T-cell (primary cell): ENCODE measurements at regions not wholly inside any gene's neighbourhood (a gene's known extent, or its start where the extent isn't known, plus 50 kb on each side); places are given as distances from the start of the nearest gene placed in this dataset.

ENCODE experiments used
- ATAC-seq, 4 experiments: fragments of 200-7000 bp in 3 of 4; fragments of 150-1000 bp in 1 of 4; cut with Tn5 transposase; replicated peaks in 1 of 4; 1 replicate in 3 of 4; 2 replicates in 1 of 4; pipeline ENCODE4 v1.10.0; 2021; ENCODE audit warnings: moderate library complexity in 3 of 4, mild to moderate bottlenecking in 2 of 4, moderate number of reproducible peaks in 1 of 4
- CTCF ChIA-PET, 2 donors: fragments of 300-600 bp; sonication (Branson Sonifier 250); formaldehyde crosslinking; loops; one replicate each; lab custom pipeline; 2022; ENCODE audit warnings: antibody characterized with exemption in 2 of 2; lab: Charles Lee
- POLR2A ChIA-PET, 2 donors: fragments of 300-600 bp; sonication (Branson Sonifier 250); formaldehyde crosslinking; loops; one replicate each; lab custom pipeline; 2022; ENCODE audit warnings: antibody characterized with exemption in 2 of 2; lab: Charles Lee
- DNase-seq, 35 experiments: peaks; one replicate each; pipeline versions ENCODE4 v3.0.0 to v3.0.0-alpha.2; 2013 to 2023
- H3K27ac ChIP-seq: one replicate; pipeline ENCODE4 v1.5.1; 2013; ENCODE audit warnings: low read length
- H3K27me3 ChIP-seq, 2 experiments: replicated peaks in 1 of 2; 1 replicate in 1 of 2; 2 replicates in 1 of 2; pipeline versions ENCODE4 v1.6.1 to v1.7.0; 2013; ENCODE audit warnings: low read length in 1 of 2, mixed read lengths in 1 of 2; ENCODE audit not compliant: control insufficient read depth in 2 of 2, insufficient read depth in 2 of 2; ENCODE audit errors: extremely low read depth in 1 of 2
- H3K36me3 ChIP-seq, 2 donors: 1 replicate in 1 of 2; 2 replicates in 1 of 2; pipeline versions ENCODE4 v1.6.1 to v1.7.0; 2013; ENCODE audit warnings: low read length in 1 of 2; ENCODE audit not compliant: control insufficient read depth in 2 of 2, insufficient read depth in 1 of 2; ENCODE audit errors: extremely low read depth in 1 of 2
- H3K4me1 ChIP-seq, 2 experiments: 1 replicate in 1 of 2; 2 replicates in 1 of 2; pipeline versions ENCODE4 v1.6.1 to v1.7.0; 2013; ENCODE audit warnings: low read length in 2 of 2, mixed read lengths in 1 of 2; ENCODE audit not compliant: insufficient read depth in 2 of 2, control insufficient read depth in 1 of 2; ENCODE audit errors: extremely low read depth in 1 of 2
- H3K4me3 ChIP-seq, 2 donors: 1 replicate in 1 of 2; 2 replicates in 1 of 2; pipeline versions ENCODE4 v1.5.1 to v1.7.0; 2013; ENCODE audit warnings: mild to moderate bottlenecking in 2 of 2, low read length in 1 of 2, moderate library complexity in 1 of 2; ENCODE audit not compliant: control insufficient read depth in 1 of 2; ENCODE audit errors: extremely low read depth in 1 of 2
- H3K9me3 ChIP-seq: 2 replicates; pipeline ENCODE4 v1.7.0; 2013
- H3K27ac Mint-ChIP-seq, 2 donors: one replicate each; pipeline ENCODE4 v1.8.0; 2020 to 2021; ENCODE audit warnings: mild to moderate bottlenecking in 2 of 2, mixed read lengths in 2 of 2
- H3K27me3 Mint-ChIP-seq, 2 donors: one replicate each; pipeline ENCODE4 v1.8.0; 2021 to 2022; ENCODE audit warnings: mixed read lengths in 2 of 2
- H3K36me3 Mint-ChIP-seq: one replicate; pipeline ENCODE4 v1.8.0; 2021; ENCODE audit warnings: mixed read lengths
- H3K4me1 Mint-ChIP-seq, 3 donors: one replicate each; pipeline ENCODE4 v1.8.0; 2020 to 2022; ENCODE audit warnings: mixed read lengths in 3 of 3, mild to moderate bottlenecking in 1 of 3
- H3K4me3 Mint-ChIP-seq, 3 donors: one replicate each; pipeline ENCODE4 v1.8.0; 2020 to 2022; ENCODE audit warnings: mild to moderate bottlenecking in 3 of 3, mixed read lengths in 3 of 3, moderate library complexity in 3 of 3
- H3K9me3 Mint-ChIP-seq, 3 donors: one replicate each; pipeline ENCODE4 v1.8.0; 2020 to 2022; ENCODE audit warnings: mixed read lengths in 3 of 3
- WGBS: methylation state at CpG from one replicate; pipeline ENCODE4 v1.1.5; 2013; ENCODE audit warnings: missing lambda C conversion rate; ENCODE audit not compliant: insufficient coverage; 5-methylcytosine and 5-hydroxymethylcytosine counted together

GRCh38 chr3:70734756-70735155 is 422.3 kb upstream of the MDFIC2 start:
- H3K9me3 ChIP-seq: no peaks in the 10 kb centered on the region
- no peak overlapping the region for H3K27ac ChIP-seq
- ATAC-seq: no peak
- CTCF ChIA-PET: no interaction called here
- POLR2A ChIA-PET: no interaction called here
- H3K4me3 Mint-ChIP-seq: no peak overlapping the region
- peaks cover 0 to 7% (median 6%) of the 10 kb centered on the region in 3 donors for H3K4me1 Mint-ChIP-seq
- no peaks in the 10 kb centered on the region for H3K9me3 Mint-ChIP-seq
- peaks cover 8 to 9% of the 10 kb centered on the region in 2 donors for H3K27me3 Mint-ChIP-seq
- no peaks in the 10 kb centered on the region for H3K36me3 Mint-ChIP-seq
- H3K4me1 ChIP-seq: peaks cover 0 to 2% of the 10 kb centered on the region in 2 experiments
- H3K27me3 ChIP-seq: no peaks in the 10 kb centered on the region
- WGBS: no CpG with 5 or more reads among the region's 3 CpGs
- no peak overlapping the region for H3K27ac Mint-ChIP-seq
- no peaks in the 10 kb centered on the region for H3K36me3 ChIP-seq
- H3K4me3 ChIP-seq: no peak overlapping the region
- no peak for DNase-seq

- WGBS: no CpG with 5 or more reads among the region's 2 CpGs
- H3K4me1 Mint-ChIP-seq: no peaks in the 10 kb centered on the region
- H3K4me1 ChIP-seq: no peaks in the 10 kb centered on the region
- peaks cover 8 to 9% of the 10 kb centered on the region in 2 donors for H3K27me3 Mint-ChIP-seq
- no peaks in the 10 kb centered on the region for H3K27me3 ChIP-seq
- H3K4me3 ChIP-seq: no peak overlapping the region
- CTCF ChIA-PET: no interaction called here
- H3K4me3 Mint-ChIP-seq: no peak overlapping the region
- ATAC-seq (no peak), DNase-seq (no peak)
- H3K27ac ChIP-seq: no peak overlapping the region
- no peak overlapping the region for H3K27ac Mint-ChIP-seq
- no peaks in the 10 kb centered on the region for H3K36me3 ChIP-seq
- H3K9me3 Mint-ChIP-seq: no peaks in the 10 kb centered on the region
- H3K9me3 ChIP-seq: no peaks in the 10 kb centered on the region
- no peaks in the 10 kb centered on the region for H3K36me3 Mint-ChIP-seq
- POLR2A ChIA-PET: no interaction called here
These were observed 418.6 kb upstream of the MDFIC2 start for GRCh38 chr3:70731046-70731445.

- Mint-ChIP-seq H3K36me3 (no peaks in the 10 kb centered on the region), H3K27ac (no peak overlapping the region), H3K4me3 (no peak overlapping the region), H3K4me1 (no peaks in the 10 kb centered on the region), H3K27me3 (peaks cover 8 to 9% of the 10 kb centered on the region in 2 donors), H3K9me3 (peaks cover 0 to 3% (median 0%) of the 10 kb centered on the region in 3 donors)
- no peaks in the 10 kb centered on the region for H3K27me3 ChIP-seq
- no peaks in the 10 kb centered on the region for H3K9me3 ChIP-seq
- H3K27ac ChIP-seq: no peak overlapping the region
- ChIA-PET POLR2A (interaction anchor here in 1 of 2 donors (0.5 kb wide), 1 partner anchor 15 kb away, joined by 4 read pairs; no protein-coding TSS in a partner anchor), CTCF (no interaction called here)
- H3K4me1 ChIP-seq: no peaks in the 10 kb centered on the region
- WGBS: 80% methylated on average over 1 of the region's 3 CpGs
- H3K4me3 ChIP-seq: no peak overlapping the region
- DNase-seq: no peak
- ATAC-seq: no peak
- no peaks in the 10 kb centered on the region for H3K36me3 ChIP-seq
These were observed 417.4 kb upstream of the MDFIC2 start for GRCh38 chr3:70729845-70730244.

- WGBS: no CpG with 5 or more reads among the region's 1 CpG
- POLR2A ChIA-PET: interaction anchor here in 1 of 2 donors (0.6 kb wide), 1 partner anchor 1078 kb away, joined by 3 read pairs; no protein-coding TSS in a partner anchor
These were observed 415.9 kb upstream of the MDFIC2 start for GRCh38 chr3:70728311-70728710.

GRCh38 chr3:70726961-70727360 is 414.5 kb upstream of the MDFIC2 start:
- DNase-seq (no peak), ATAC-seq (no peak)
- no CpG with 5 or more reads among the region's 2 CpGs for WGBS
- H3K9me3 Mint-ChIP-seq: peaks cover 0 to 5% (median 0%) of the 10 kb centered on the region in 3 donors
- H3K36me3 Mint-ChIP-seq: no peaks in the 10 kb centered on the region
- H3K9me3 ChIP-seq: no peaks in the 10 kb centered on the region
- H3K27me3 ChIP-seq: no peaks in the 10 kb centered on the region
- no peak overlapping the region for H3K4me3 Mint-ChIP-seq
- no peaks in the 10 kb centered on the region for H3K4me1 Mint-ChIP-seq
- no peaks in the 10 kb centered on the region for H3K36me3 ChIP-seq
- ChIA-PET CTCF (no interaction called here), POLR2A (no interaction called here)
- H3K27ac ChIP-seq: no peak overlapping the region
- no peak overlapping the region for H3K4me3 ChIP-seq
- H3K4me1 ChIP-seq: no peaks in the 10 kb centered on the region
- H3K27me3 Mint-ChIP-seq: peaks cover 0 to 3% of the 10 kb centered on the region in 2 donors
- H3K27ac Mint-ChIP-seq: no peak overlapping the region

More at GRCh38 chr3:70728311-70728710, 415.9 kb upstream of the MDFIC2 start:
- no peak overlapping the region for H3K4me3 Mint-ChIP-seq
- ATAC-seq (no peak), DNase-seq (no peak)
- peaks cover 0 to 5% (median 0%) of the 10 kb centered on the region in 3 donors for H3K9me3 Mint-ChIP-seq
- no peaks in the 10 kb centered on the region for H3K4me1 ChIP-seq
- no peaks in the 10 kb centered on the region for H3K9me3 ChIP-seq
- H3K4me1 Mint-ChIP-seq: no peaks in the 10 kb centered on the region
- peaks cover 2 to 9% of the 10 kb centered on the region in 2 donors for H3K27me3 Mint-ChIP-seq
- no peak overlapping the region for H3K27ac Mint-ChIP-seq
- no peaks in the 10 kb centered on the region for H3K36me3 ChIP-seq
- CTCF ChIA-PET: no interaction called here
- H3K27me3 ChIP-seq: no peaks in the 10 kb centered on the region
- H3K36me3 Mint-ChIP-seq: no peaks in the 10 kb centered on the region
- H3K27ac ChIP-seq: no peak overlapping the region
- no peak overlapping the region for H3K4me3 ChIP-seq

GRCh38 chr3:70726096-70726938 is 413.9 kb upstream of the MDFIC2 start:
- H3K9me3 ChIP-seq: no peaks in the 10 kb centered on the region
- H3K4me1 ChIP-seq: no peaks in the 10 kb centered on the region
- H3K36me3 Mint-ChIP-seq: no peaks in the 10 kb centered on the region
- no peak overlapping the region for H3K4me3 Mint-ChIP-seq
- H3K27me3 Mint-ChIP-seq: peaks cover 0 to 3% of the 10 kb centered on the region in 2 donors
- H3K27me3 ChIP-seq: no peaks in the 10 kb centered on the region
- no peak overlapping the region for H3K27ac ChIP-seq
- ChIA-PET POLR2A (interaction anchor here in 1 of 2 donors (0.5 kb wide), 1 partner anchor 40 kb away, joined by 3 read pairs; no protein-coding TSS in a partner anchor), CTCF (no interaction called here)
- H3K27ac Mint-ChIP-seq: no peak overlapping the region
- 64% methylated on average over 1 of the region's 5 CpGs for WGBS
- H3K36me3 ChIP-seq: no peaks in the 10 kb centered on the region
- peaks cover 0 to 5% (median 0%) of the 10 kb centered on the region in 3 donors for H3K9me3 Mint-ChIP-seq
- no peak for DNase-seq
- ATAC-seq: no peak
- no peaks in the 10 kb centered on the region for H3K4me1 Mint-ChIP-seq
- no peak overlapping the region for H3K4me3 ChIP-seq
